ENCODE measurements at regions not wholly inside any gene's neighbourhood (a gene's known extent, or its start where the extent isn't known, plus 50 kb on each side); places are given as distances from the start of the nearest gene placed in this dataset.
A peak's percentile ranks its signal among the peaks of the same experiment; 100 is the strongest.
"Not testable (repeated sequence)": the region's sequence is repeated elsewhere in the genome, so short reads cannot be mapped to it uniquely, and the experiment has no call there.

DNA sequence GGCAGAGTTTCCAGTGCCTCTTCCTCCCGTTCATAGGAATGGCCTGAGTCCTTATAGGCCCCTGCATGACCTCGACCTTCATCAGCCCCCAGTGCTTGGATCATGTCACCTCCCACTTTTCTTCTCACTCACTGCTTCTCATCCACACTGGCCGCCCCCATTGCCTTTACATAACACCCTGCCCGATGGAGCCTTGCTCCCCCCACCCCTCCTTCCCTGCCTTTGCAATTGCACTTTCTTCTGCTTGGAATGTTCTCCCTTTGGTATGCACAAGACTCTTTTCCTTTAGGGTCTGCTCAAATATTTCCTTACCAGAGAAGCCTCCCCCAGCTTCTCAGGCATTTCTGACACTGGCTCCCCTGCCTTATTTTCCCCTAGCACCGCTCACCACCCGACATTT, 125.2 kb upstream of the KCNJ6 start:
- no peak for DNase-seq

DNA sequence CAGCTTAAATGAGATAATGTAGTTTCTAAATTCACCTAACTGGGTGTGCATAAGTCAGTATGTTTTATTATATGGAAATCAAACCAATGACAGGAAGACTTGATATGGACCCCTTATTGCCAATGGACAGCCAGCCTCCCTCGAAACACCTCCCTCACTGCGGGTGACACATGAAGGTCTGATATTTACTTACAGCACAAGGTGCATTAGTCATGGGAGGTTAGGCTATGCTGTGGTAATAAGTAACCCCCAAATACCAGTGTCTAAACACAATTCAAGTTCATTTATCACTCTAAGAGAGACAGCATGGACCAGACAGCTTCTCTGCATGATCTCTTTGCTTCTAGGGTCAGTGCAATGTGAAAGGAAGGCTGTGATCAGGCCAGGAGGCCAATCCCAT, 126.0 kb upstream of the KCNJ6 start:
- DNase-seq, result no peak

DNA sequence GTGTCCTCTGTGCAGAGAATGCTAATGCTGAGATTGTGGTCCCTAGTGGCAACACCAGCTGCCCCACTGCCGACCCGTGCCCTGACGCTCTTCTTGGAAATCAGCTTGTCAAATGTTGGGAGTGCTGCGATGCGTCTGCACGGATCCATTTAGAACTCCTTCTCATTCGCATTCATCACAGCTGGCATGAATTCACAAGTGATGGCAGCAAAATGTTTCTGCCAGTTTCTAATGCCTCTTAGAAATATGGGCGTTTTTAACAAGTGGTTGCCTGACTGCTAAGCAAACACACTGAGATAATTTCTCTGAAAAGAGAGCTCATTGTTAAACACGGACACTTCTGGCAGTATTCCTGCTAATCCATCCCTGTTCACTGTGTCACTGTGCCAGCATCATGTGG, 131.9 kb upstream of the KCNJ6 start:
- no peak for DNase-seq

DNA sequence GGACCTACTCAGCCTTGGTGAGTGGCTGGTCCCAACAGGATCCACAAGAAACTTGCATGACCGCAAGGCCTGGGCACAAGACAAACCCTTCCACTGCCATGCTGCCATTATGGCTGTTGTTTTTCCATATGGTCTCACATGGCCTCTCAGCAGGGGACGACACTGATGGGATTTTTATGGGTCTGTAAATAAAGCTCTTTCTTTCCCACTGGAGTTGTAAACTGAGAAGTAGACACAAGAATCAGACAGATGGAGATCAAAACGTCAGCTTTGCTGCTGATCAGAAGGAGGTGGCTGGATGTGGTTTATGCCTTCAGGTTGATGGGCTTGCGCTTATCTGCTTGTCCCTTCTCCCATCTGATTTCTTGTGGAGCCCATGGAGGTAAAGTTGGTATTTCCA, 138.1 kb upstream of the KCNJ6 start:
- no peak for DNase-seq

DNA sequence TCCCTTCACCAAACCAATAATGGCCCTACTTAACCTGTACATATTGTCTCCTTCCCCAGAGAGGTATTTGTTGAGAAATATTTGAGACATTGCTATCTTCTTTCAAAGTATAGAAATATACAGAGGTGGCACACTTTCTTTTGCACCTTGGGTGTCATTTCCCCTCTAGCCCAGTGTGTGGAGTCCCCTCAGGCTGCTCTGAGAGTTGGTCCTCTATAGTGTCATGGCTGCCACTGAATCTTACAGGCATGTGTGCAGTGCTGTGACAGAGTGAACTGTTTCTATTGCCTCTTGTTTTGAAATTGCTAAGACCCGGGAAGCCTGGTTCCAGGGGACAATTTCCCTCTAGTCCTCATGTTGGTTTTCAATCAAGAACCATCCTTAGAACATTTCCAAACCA, 140.2 kb upstream of the KCNJ6 start:
- no peak for DNase-seq

DNA sequence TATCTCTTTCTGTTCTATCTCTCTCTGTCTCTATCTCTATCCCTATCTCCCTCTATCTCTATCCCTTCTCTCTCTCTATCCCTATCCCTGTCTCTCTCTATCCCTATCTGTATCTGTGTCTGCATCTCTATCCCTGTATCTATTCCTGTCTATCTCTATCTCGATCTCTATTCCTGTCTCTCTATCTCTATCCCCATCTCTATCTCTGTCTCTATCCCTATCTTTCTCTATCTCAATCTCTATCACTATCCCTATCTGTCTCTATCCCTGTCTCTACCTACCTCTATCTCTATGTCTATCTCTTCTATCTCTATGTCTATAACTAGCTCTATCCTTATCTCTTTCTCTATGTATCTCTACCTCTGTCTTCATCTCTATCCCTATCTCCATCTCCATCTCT, 141.4 kb upstream of the KCNJ6 start:
- no peak for DNase-seq

DNA sequence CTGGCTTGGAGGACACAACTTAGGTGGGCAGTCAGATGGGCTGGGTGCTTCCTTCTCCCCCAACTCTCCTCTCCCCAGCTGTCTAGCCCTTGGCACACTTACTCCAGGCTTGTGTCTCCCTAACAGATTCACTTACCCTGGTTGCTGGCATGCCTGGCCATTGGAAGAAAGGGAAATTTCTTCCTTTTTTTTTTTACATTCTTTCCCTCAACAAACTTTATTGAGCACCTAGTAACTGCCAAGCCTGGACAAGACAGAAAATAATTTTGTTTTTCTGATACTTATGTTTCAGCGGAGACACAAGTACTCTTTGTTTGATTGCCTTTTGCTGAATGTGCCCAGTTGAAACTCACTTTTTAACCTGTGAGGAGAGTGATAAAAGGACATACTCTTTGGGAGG, 144.3 kb upstream of the KCNJ6 start:
- no peak for DNase-seq

DNA sequence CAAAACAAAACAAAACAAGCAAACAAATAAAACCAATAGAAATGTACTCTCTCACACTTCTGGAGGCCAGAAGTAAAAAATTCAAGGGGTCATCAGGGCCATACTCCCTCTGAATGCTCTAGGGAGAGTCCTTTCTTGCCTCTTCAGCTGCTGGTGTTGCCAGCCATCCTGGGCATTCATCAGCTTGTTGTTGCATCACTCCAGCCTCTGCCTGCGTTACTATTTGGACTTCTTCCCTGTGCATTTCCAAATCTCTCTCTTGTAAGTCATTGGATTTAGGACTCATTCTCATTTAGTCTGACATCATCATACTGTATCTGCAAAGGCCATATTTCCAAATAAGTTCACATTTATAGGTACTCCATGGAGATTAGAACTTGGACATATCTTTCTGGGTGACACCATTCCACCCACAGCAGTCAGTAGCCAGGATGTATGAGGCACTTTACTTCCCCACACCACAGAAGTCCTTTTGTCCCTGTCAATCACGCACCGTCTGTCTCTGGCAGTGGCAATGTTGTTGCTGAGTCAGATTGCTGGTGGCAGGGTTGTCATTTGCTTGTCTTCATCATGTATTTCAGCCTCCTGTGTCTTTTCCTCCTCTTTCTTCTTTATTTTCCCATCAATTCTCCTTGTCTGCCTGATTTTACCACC, 151.0 kb upstream of the KCNJ6 start:
- DNase-seq, result no peak

DNA sequence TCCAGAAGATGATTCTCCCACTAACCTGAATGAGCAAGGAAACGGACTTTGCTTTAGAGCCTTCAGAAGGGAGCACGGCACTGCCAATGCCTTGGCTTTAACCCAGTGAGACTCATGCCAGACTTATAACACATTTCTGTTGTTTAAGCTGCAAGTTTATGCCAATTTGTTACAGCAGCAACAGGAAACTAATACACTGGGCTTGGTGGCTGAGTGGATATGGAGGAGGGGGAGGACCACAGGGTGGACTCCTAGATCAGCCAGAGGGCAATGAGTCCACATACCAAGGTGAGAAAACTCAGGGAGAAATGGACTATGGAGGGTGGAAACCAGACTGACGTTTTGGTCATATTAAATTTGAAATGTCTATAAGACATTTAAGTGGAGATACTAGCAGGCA, 156.2 kb upstream of the KCNJ6 start:
- no peak for DNase-seq

DNA sequence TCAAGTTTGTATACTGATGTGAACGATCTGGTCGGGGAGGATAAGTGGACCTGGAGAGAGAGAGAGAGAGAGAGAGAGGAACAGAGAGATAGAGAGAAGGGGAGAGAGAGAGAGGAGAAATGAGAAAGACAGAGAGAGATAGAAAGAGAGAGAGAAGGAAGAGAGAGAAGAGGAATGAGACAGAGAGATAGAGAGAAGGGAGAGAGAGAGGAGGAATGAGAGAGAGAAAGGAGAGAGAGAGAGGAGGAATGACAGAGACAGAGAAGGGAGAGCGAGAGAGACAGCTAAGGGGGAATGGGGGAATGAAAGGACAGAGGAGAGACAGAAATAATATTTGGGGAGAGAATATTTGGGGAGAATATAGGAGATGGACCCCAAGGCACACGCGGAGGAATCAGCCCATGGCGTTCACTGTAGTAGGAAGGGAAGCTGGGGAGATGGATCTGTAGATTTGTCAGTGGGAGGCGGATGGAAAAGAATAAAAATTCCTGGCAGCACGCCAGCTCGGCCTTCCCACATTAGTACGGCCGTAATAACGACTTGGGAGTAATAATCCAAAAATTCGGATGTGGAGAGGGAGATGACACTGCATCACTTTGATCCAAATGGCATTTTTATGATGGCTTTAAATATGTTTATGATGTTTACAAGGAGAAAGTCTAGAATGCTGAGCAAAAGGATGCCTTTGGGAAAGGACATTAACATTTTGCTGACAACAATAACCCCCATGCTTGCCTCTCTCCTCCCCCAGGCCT, 159.8 kb upstream of the KCNJ6 start:
- DNase-seq, result no peak

DNA sequence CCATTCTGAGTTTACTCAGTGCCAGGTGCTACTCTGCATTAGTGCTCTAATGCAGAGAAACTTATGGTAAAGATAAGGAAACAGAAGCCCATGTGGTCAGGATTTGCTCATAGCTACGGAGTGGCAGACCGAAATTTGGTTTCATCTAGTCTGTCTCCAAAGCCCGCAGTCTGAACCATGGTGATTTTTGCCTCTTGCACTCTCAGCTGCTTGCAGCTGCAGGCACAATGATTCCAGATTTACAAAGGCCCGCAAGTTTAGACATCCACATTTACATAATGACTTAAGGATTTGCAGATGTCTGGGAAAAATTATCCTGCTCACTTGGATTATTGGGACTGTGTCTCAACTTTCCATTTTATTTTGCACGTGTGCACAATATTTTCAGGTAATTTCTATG, 161.3 kb upstream of the KCNJ6 start:
- DNase-seq, result no peak

DNA sequence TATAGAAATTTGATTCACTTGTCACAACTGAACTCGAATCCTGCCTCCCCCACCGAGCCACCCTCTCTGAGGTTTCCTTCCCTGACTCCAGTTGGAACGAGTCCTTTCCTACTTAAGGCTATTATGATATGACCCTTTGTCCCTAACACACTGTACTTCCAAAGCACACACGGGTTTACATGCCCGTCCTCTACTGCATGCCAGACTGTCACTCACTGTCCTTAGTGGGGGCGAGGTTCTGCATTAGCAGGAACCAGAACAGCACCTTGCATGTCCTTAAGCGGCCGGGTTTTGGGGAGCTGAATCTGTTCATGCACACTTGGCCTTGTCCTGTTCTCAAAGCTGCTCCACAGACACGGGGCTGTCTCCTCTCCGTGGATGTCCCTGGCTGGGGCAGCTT, 164.6 kb upstream of the KCNJ6 start:
- DNase-seq, result no peak

DNA sequence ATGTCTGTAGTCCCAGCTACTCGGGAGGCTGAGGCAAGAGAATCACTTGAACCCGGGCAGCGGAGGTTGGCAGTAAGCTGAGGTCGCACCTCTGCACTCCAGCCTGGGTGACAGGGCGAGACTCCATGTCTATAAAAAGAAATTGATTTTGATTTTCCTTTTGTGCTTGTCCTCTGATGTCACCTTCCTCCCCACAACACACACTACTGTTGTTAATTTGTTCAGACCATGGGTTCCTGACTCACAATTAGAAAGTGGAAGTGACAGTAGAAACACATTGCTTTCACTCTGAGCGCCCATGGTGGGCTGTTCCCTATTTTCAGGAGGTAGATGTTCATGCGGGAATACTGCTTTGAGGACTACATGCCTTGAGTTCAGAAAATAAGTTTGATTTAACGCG, 165.5 kb upstream of the KCNJ6 start:
- no peak for DNase-seq

DNA sequence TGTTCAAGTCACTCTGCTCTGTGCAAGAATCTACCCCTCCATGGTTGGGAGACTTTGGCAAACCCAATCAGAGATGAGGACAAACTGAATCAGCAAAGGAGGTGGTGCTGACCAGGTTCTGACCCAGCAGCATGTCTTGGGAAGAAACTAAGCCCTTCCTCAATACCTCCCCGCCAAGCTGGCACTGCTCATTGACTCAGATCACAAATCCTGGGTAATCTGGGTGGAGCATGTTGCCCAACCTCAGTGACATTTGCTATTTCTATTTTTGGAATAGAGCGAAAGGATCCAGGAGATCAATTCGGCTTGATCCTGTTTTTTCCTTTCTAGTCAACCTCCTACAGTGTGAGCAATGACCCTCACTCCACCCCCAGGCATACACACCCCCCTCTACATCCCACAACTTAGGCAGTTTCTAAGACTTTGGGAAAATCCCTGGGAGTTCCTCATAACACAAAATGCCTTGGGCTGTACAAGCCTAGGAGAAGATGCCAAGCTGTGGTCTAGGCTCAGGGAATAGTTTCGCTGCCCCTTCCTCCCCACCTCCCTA, 166.8 kb upstream of the KCNJ6 start:
- DNase-seq, result no peak

DNA sequence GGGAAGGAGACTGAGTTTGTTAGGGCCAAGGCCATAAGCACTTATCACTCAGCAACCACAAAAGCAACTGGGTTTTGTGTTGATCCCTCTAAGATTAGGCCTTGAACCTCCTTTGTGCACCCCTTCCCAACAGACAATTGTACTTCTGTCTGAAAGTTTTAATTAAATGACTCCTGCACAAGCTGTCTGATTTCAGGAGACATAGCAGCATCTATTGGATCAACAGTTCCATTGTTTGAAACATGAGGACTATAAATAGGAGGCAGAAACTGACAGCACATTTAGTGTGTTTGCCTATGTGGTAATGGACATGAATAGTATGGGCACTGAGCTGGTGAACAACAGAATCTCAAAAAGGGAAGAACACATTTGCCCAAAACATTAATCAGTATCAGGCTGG, 167.3 kb upstream of the KCNJ6 start:
- DNase-seq, result no peak

DNA sequence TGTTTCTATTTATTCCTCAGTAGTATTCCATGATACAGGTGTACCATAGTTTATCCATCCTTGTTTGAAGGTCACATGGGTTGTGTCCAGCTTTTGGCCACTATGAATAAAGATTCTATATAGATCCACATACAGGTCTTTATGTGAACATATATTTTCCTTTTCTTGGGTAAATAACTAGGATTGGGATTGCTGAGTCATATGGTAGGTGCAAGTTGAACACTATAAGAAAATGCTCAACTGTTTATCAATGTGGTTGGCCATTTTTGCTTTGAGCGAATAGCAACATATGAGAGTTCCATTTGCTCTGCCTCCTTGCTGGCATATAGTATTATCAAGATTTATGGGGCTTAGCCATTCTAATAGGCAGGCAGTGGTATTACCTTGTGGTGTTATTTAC, 170.2 kb upstream of the KCNJ15 start:
- DNase-seq, result no peak

DNA sequence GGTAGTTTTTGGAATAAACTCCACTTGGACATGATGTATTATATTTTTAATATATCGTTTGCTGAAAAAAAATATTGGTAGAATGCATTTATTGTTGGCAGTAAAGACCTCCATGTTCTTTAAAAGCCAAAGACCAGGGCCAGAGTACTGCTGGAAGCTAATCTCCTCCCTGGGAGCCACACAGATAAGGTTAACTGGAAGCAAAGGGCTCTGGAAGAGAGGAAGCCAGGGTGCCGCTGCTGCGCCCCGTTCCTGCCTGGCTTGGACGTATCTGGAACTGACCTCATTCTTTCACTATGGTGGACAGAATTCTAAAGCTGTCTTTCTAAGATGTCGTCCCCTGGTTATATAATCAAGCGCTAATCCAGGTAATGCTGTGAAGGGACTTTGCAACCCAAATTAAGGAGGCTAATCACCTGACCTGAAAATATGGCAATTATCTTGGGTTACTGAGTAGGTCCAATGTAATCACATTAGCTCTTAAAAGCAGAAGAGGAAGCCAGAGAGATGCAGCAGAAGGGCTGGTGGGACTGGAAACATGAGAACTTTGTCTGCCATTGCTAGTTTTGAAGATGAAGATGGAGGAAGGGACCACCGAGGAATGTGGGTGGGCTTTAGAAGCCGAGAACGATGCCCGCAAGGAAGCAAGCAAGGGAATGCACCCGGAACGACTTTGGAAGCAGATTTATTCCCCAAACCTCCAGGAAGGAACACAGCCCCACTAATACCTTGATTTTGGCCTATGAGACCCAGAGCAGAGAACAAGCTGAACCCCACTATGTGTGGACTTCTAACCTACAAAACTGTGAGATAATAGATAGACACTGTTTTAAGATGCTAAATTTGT, 167.7 kb upstream of the KCNJ15 start:
- no peak for DNase-seq

DNA sequence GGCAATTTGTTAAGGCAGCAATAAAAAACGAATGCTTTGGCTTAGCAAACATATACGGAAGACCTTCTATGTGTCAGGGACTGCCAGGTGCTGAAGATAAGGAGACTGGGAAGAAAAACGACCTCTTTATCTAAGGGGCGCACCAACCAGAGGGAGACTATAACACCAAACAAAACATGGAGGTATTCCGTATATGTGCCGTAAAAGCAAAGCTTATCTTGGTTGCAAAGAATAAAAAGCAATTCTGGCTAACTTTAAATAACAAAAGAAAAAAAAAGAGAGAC, 167.1 kb upstream of the KCNJ15 start:
- DNase-seq, result no peak

DNA sequence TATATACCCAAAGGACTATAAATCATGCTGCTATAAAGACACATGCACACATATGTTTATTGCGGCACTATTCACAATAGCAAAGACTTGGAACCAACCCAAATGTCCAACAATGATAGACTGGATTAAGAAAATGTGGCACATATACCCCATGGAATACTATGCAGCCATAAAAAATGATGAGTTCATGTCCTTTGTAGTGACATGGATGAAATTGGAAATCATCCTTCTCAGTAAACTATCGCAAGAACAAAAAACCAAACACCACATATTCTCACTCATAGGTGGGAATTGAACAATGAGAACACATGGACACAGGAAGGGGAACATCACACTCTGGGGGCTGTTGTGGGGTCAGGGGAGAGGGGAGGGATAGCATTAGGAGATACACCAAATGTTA, 165.7 kb upstream of the KCNJ15 start:
- not testable (repeated sequence) for DNase-seq

DNA sequence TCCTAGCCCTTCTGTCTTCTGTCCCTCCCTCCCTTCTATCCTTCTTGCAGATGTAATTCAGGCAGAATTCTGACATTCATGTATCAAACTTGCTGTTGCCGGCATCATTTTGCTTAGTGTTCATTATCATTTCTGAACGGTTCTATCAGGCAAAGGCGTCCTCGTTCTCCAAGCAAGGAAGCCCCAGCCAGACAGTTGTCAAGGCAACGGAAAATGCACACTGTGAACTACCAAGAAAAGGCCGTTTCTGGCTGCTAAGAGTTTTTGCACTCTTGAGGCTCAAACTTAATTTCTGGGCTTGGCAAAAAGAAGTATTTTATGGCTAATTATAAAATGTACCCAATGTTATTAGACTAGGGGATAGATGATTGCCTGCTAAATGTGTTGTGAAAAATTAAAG, 164.7 kb upstream of the KCNJ15 start:
- DNase-seq, result no peak

DNA sequence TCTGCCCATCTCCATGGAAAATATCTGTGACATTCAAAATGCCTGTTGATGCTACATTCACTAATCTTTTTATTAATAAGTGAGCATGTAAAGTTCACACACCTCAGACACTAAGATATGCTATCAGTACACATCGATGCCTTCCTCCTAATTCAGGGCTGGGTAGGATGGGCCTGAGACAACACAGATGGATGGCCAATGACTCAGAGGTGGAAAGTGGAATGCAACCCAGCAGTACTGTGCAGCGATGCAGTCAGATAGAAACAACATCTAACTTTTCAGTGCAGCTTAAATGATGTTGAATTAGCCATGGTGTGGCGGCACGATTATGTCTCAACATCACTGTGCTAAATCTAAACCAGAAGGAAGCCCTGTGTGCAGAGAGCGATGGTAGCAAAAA, 161.6 kb upstream of the KCNJ15 start:
- DNase-seq, result peak; percentile 9

DNA sequence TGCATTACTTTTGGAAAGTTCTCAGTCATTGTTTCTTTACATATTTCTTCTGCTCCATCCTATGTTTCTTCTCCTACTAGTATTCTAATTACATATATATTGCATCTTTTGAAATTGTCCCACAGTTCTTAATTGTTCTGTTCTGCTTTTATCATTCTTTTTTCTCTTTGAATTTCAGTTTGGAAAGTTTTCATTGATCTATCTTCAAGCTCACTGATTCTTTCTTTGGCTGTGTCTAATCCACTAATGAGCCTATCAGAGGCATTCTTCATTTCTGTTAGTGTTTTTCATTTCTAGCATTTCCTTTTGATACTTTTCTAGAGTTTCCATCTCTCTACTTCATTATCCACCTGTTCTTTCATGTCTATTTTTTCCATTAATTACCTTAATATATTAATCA, 159.0 kb upstream of the KCNJ15 start:
- DNase-seq, result no peak

DNA sequence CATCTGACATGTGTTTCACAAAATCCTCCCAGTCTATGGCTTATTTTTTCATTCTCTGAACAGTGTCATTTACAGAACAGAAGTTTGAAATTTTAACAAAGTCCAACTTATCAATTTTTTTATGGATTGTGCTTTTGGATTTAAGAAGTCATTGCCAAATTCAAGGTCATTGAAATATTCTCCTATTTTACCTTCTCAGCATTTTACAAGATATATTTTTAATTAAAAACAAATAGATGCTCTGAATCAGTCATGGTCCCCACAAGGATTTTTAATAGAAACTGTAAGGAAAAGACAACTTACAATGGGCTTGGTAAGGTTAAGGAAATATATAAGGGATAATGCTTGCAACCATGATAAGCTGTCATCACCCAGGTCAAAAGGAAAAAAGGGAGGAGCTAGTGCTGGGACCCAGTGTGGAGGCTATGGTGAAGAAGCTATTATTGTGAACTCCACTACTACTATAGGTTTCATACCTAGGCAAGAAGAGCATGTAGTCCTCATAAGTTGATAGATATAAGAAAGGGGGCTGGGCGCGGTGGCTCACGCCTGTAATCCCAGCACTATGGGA, 144.5 kb upstream of the KCNJ15 start:
- DNase-seq, result no peak

Measured in fibroblast of skin of scalp (primary cell).